GM12878 (cell line): ENCODE measurements at regions not wholly inside any gene's neighbourhood (a gene's known extent, or its start where the extent isn't known, plus 50 kb on each side); places are given as distances from the start of the nearest gene placed in this dataset.

Experiments
- EED ChIP-seq: sonication (generic); IDR thresholded peaks from 2 replicates; pipeline ENCODE4 v1.6.1; 2016; ENCODE audit warnings: antibody characterized with exemption, low read depth
- EZH2 ChIP-seq: IDR thresholded peaks from 2 replicates; pipeline ENCODE4 v1.6.1; 2012; ENCODE audit warnings: low read depth, mild to moderate bottlenecking, control low read depth, inconsistent platforms, low read length, borderline replicate concordance; ENCODE audit not compliant: control insufficient read depth
- POLR2A ChIP-seq: IDR thresholded peaks from 2 replicates; pipeline ENCODE4 v1.6.1; 2011; ENCODE audit warnings: low read depth, mild to moderate bottlenecking, low read length

GRCh38 chr7:106603346-106603745 lies 57.6 kb downstream of the CCDC71L start:
- TF ChIP-seq EZH2 (no peak), EED (no peak), POLR2A (no peak)
